ENCODE measurements at regions not wholly inside any gene's neighbourhood (a gene's known extent, or its start where the extent isn't known, plus 50 kb on each side); places are given as distances from the start of the nearest gene placed in this dataset.

DNA sequence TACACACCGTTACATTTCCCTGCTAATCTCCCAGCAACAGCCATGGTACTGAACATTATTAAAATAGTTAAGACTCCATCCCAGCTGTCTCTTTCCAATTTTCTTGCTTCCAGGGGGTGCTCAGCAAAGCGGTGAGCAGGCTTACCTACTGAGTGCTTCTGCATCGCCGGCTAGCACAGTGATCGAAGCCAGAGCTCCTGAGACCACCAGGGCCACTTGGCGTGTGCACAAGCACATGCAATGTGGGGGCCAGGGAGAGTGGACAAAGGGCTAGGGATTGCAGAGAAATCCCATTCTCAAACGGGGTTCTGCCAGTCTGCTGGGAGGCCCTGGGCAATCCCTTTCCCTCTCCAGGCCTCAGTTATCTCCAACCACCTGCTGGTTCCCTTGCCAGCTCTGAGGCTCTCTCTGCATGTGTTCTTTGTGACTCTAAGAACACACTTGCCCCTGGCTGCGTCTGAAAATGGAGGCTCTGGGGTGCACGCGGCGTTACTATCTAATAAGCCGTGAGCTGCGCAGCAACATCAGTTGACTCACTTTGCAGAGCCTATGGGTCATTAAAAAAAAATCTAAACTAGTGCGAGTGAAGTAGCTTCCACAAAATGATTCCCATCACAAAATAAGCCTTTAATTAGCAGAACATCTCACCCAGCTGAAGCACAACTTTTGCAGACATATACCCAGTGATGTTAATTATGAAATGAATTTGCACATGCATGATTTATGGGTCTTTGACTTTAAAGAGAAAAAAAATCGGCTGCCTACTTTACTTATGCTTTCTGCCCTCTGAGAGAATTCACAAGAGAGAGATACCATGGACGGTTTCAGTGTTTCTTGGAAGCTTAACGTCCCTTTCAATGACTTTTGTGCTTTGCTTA, 271.5 kb downstream of the TLE3 start:
- no peak for DNase-seq
- Histone ChIP-seq H3K4me3 (ENCODE audit: low read length) (no peak overlapping the region), H3K36me3 (ENCODE audit: control insufficient read depth, insufficient read depth, low read length) (no peaks in the 10 kb centered on the region), H3K27me3 (ENCODE audit: control insufficient read depth, insufficient read depth, low read length) (peaks cover 6% of the 10 kb centered on the region), H3K9me3 (ENCODE audit: control insufficient read depth, low read depth, low read length) (no peaks in the 10 kb centered on the region), H3K4me1 (ENCODE audit: control insufficient read depth, insufficient read depth, low read length) (peaks cover 10% of the 10 kb centered on the region), H3K27ac (ENCODE audit: low read length) (no peak overlapping the region)
- WGBS (ENCODE audit: insufficient coverage, low lambda C conversion rate) = no CpG with 5 or more reads among the region's 17 CpGs

- no peaks in the 10 kb centered on the region for H3K36me3 ChIP-seq (ENCODE audit: control insufficient read depth, insufficient read depth, low read length)
- no peaks in the 10 kb centered on the region for H3K9me3 ChIP-seq (ENCODE audit: control insufficient read depth, low read depth, low read length)
- no peak overlapping the region for H3K4me3 ChIP-seq (ENCODE audit: low read length)
- DNase-seq = peak in 1 of 2 donors; percentile 25
- H3K27me3 ChIP-seq (ENCODE audit: control insufficient read depth, insufficient read depth, low read length) = peaks cover 6% of the 10 kb centered on the region
- no CpG with 5 or more reads among the region's 3 CpGs for WGBS (ENCODE audit: insufficient coverage, low lambda C conversion rate)
- peaks cover 4% of the 10 kb centered on the region for H3K4me1 ChIP-seq (ENCODE audit: control insufficient read depth, insufficient read depth, low read length)
- no peak overlapping the region for H3K27ac ChIP-seq (ENCODE audit: low read length)
These were observed 270.9 kb downstream of the TLE3 start for GRCh38 chr15:69826819-69827175.

DNA sequence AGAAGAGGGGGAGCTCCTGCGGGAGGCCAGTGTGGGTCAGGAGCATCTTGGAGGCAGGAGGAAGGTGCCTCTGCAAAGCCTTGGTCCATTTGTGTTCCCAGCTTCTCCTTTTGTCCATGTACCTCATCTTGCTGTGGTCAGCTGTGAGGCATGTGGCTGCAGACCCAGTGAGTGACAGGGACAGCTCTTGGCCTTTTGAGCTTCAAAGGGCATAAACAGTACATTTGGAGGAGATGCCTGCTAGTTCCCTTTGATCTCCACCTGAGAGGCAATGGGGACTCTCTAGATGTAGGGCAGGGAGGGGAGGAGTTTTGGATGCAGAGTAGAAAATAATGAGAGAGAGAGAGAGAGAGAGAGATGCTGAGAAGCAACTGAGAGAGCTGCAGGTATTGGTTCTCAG, 270.0 kb downstream of the TLE3 start:
- Histone ChIP-seq H3K27me3 (ENCODE audit: control insufficient read depth, insufficient read depth, low read length) (peaks cover 6% of the 10 kb centered on the region), H3K4me1 (ENCODE audit: control insufficient read depth, insufficient read depth, low read length) (peaks cover 4% of the 10 kb centered on the region), H3K36me3 (ENCODE audit: control insufficient read depth, insufficient read depth, low read length) (no peaks in the 10 kb centered on the region), H3K4me3 (ENCODE audit: low read length) (no peak overlapping the region), H3K27ac (ENCODE audit: low read length) (no peak overlapping the region), H3K9me3 (ENCODE audit: control insufficient read depth, low read depth, low read length) (no peaks in the 10 kb centered on the region)
- no CpG with 5 or more reads among the region's 1 CpG for WGBS (ENCODE audit: insufficient coverage, low lambda C conversion rate)
- DNase-seq = no peak

DNA sequence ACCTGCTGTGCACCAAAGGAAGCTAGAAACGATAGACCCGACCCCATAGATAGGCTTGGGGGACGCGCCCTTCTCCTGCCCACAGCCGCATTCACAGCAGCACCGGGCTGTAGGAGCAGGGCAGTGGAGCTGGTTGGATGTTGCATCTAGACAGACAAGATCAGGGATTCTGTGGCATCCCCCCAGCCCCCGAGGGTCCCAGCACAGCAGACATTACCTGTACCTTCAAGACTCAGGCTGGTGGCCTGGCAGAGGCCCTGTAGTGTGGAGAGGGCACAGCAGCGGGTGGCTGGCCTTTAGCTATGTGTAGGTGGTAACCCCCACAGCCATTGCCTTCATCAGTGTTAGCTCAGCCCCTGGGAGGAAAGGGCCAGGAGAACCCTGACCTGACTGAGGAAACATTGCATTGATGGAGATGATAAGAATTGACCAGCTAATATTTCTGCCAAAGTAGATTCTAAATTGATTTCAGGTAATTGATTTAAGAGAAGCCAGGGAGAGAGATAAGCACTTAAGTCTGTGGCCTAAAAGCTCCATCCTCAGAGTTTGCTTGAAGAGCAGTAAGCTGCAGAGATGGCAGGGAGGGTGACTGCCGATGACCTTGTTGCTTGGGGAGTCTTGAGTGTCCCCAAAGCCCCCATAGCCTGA, 269.4 kb downstream of the TLE3 start:
- Histone ChIP-seq H3K4me1 (ENCODE audit: control insufficient read depth, insufficient read depth, low read length) (peaks cover 4% of the 10 kb centered on the region), H3K27ac (ENCODE audit: low read length) (no peak overlapping the region), H3K36me3 (ENCODE audit: control insufficient read depth, insufficient read depth, low read length) (no peaks in the 10 kb centered on the region), H3K4me3 (ENCODE audit: low read length) (no peak overlapping the region), H3K9me3 (ENCODE audit: control insufficient read depth, low read depth, low read length) (no peaks in the 10 kb centered on the region), H3K27me3 (ENCODE audit: control insufficient read depth, insufficient read depth, low read length) (peaks cover 6% of the 10 kb centered on the region)
- no CpG with 5 or more reads among the region's 9 CpGs for WGBS (ENCODE audit: insufficient coverage, low lambda C conversion rate)
- no peak for DNase-seq

DNA sequence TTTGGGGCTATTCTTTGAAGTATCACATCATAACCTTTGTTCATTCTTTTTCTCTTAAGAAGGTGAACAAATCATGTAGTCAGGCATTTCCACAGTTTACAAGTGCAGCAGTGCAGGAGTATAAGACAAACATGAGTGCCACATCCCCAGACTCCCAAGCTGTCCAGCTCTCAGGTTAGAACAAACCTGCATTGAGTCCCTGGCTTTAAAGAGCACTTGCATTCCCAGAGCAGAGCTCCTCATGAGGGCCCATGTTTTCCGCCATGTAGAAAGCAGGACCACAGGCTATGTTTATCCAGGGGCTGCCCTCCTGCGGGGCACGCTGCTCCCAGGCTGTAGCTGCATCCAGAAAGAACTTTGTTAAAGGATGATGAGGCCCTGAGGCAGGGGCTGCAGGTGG, 267.7 kb downstream of the TLE3 start:
- H3K4me1 ChIP-seq (ENCODE audit: control insufficient read depth, insufficient read depth, low read length) = peaks cover 4% of the 10 kb centered on the region
- no peak for DNase-seq
- H3K27me3 ChIP-seq (ENCODE audit: control insufficient read depth, insufficient read depth, low read length) = peaks cover 12% of the 10 kb centered on the region
- no peak overlapping the region for H3K4me3 ChIP-seq (ENCODE audit: low read length)
- no peak overlapping the region for H3K27ac ChIP-seq (ENCODE audit: low read length)
- no peaks in the 10 kb centered on the region for H3K9me3 ChIP-seq (ENCODE audit: control insufficient read depth, low read depth, low read length)
- no CpG with 5 or more reads among the region's 3 CpGs for WGBS (ENCODE audit: insufficient coverage, low lambda C conversion rate)
- no peaks in the 10 kb centered on the region for H3K36me3 ChIP-seq (ENCODE audit: control insufficient read depth, insufficient read depth, low read length)

GRCh38 chr15:69830430-69830829, 267.3 kb downstream of the TLE3 start:
- no CpG with 5 or more reads among the region's 4 CpGs for WGBS (ENCODE audit: insufficient coverage, low lambda C conversion rate)
- peaks cover 13% of the 10 kb centered on the region for H3K27me3 ChIP-seq (ENCODE audit: control insufficient read depth, insufficient read depth, low read length)
- no peak for DNase-seq
- H3K9me3 ChIP-seq (ENCODE audit: control insufficient read depth, low read depth, low read length) = no peaks in the 10 kb centered on the region
- H3K27ac ChIP-seq (ENCODE audit: low read length) = no peak overlapping the region
- H3K4me1 ChIP-seq (ENCODE audit: control insufficient read depth, insufficient read depth, low read length) = peaks cover 4% of the 10 kb centered on the region
- no peaks in the 10 kb centered on the region for H3K36me3 ChIP-seq (ENCODE audit: control insufficient read depth, insufficient read depth, low read length)
- H3K4me3 ChIP-seq (ENCODE audit: low read length) = no peak overlapping the region

- Histone ChIP-seq H3K9me3 (ENCODE audit: control insufficient read depth, low read depth, low read length) (no peaks in the 10 kb centered on the region), H3K27me3 (ENCODE audit: control insufficient read depth, insufficient read depth, low read length) (peaks cover 13% of the 10 kb centered on the region), H3K4me3 (ENCODE audit: low read length) (no peak overlapping the region), H3K4me1 (ENCODE audit: control insufficient read depth, insufficient read depth, low read length) (peaks cover 4% of the 10 kb centered on the region), H3K27ac (ENCODE audit: low read length) (no peak overlapping the region), H3K36me3 (ENCODE audit: control insufficient read depth, insufficient read depth, low read length) (no peaks in the 10 kb centered on the region)
- no peak for DNase-seq
- WGBS (ENCODE audit: insufficient coverage, low lambda C conversion rate) = no CpG with 5 or more reads among the region's 4 CpGs
These were observed 266.8 kb downstream of the TLE3 start for GRCh38 chr15:69830876-69831275.

DNA sequence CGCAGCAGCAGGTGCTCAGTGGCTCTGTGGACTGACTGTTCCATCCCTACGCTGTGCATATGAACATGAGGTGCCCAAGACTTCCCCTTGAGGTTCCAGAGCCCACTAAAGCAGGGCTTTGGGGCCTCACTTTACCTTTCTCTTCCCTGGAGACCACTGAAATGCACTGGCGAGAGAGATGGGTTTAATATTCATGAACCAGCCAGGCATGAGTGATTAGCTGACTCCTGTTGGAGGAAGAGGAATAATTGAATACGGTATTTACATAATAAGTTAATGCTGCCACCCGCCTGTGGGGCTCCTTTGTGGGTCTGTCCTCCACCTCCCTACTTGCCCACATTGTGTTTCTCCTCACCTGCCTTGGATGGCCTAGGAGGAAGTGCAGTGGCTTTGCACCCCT, 263.4 kb downstream of the TLE3 start:
- H3K4me1 ChIP-seq (ENCODE audit: control insufficient read depth, insufficient read depth, low read length) = no peaks in the 10 kb centered on the region
- no peaks in the 10 kb centered on the region for H3K36me3 ChIP-seq (ENCODE audit: control insufficient read depth, insufficient read depth, low read length)
- H3K27me3 ChIP-seq (ENCODE audit: control insufficient read depth, insufficient read depth, low read length) = peaks cover 8% of the 10 kb centered on the region
- H3K9me3 ChIP-seq (ENCODE audit: control insufficient read depth, low read depth, low read length) = no peaks in the 10 kb centered on the region
- H3K4me3 ChIP-seq (ENCODE audit: low read length) = no peak overlapping the region
- no CpG with 5 or more reads among the region's 5 CpGs for WGBS (ENCODE audit: insufficient coverage, low lambda C conversion rate)
- no peak overlapping the region for H3K27ac ChIP-seq (ENCODE audit: low read length)
- no peak for DNase-seq

DNA sequence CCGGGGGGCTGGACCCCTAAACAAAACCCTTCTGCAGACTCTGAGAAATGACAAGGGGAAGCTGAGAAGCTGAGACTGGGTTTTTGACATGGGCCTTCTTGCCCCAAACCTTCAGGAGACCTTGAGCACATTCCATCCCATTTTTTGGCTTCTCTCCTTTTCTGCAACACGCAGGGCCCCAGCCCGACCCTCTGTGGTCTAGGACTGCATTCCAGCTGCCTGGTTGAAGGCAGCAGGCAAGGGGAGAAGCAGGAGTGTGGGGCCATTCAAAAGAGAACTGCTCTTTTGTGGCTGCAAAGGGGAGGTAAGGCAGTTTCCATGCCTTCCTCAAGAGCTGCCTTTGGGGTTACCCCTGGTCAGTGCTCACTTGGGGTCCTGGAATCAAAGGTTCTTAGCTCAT, 263.0 kb downstream of the TLE3 start:
- WGBS (ENCODE audit: insufficient coverage, low lambda C conversion rate) = no CpG with 5 or more reads among the region's 3 CpGs
- no peak for DNase-seq
- Histone ChIP-seq H3K27ac (ENCODE audit: low read length) (no peak overlapping the region), H3K9me3 (ENCODE audit: control insufficient read depth, low read depth, low read length) (no peaks in the 10 kb centered on the region), H3K4me3 (ENCODE audit: low read length) (no peak overlapping the region), H3K27me3 (ENCODE audit: control insufficient read depth, insufficient read depth, low read length) (peaks cover 8% of the 10 kb centered on the region), H3K4me1 (ENCODE audit: control insufficient read depth, insufficient read depth, low read length) (no peaks in the 10 kb centered on the region), H3K36me3 (ENCODE audit: control insufficient read depth, insufficient read depth, low read length) (no peaks in the 10 kb centered on the region)

- H3K27ac ChIP-seq (ENCODE audit: low read length) = no peak overlapping the region
- no peaks in the 10 kb centered on the region for H3K9me3 ChIP-seq (ENCODE audit: control insufficient read depth, low read depth, low read length)
- H3K4me1 ChIP-seq (ENCODE audit: control insufficient read depth, insufficient read depth, low read length) = no peaks in the 10 kb centered on the region
- H3K36me3 ChIP-seq (ENCODE audit: control insufficient read depth, insufficient read depth, low read length) = no peaks in the 10 kb centered on the region
- no peak overlapping the region for H3K4me3 ChIP-seq (ENCODE audit: low read length)
- DNase-seq = no peak
- peaks cover 8% of the 10 kb centered on the region for H3K27me3 ChIP-seq (ENCODE audit: control insufficient read depth, insufficient read depth, low read length)
- no CpG with 5 or more reads among the region's 3 CpGs for WGBS (ENCODE audit: insufficient coverage, low lambda C conversion rate)
These were observed 261.7 kb downstream of the TLE3 start for GRCh38 chr15:69836048-69836447.
